H1 (cell line): ENCODE measurements at regions not wholly inside any gene's neighbourhood (a gene's known extent, or its start where the extent isn't known, plus 50 kb on each side); places are given as distances from the start of the nearest gene placed in this dataset.

ENCODE experiments used
- HDAC6 ChIP-seq: IDR thresholded peaks from one replicate; pipeline ENCODE4 v1.7.1; 2012; ENCODE audit warnings: low read depth, mild to moderate bottlenecking, inconsistent platforms, low read length, moderate library complexity
- KDM4A ChIP-seq: IDR thresholded peaks from one replicate; pipeline ENCODE4 v1.7.1; 2012; ENCODE audit warnings: low read depth, mild to moderate bottlenecking, moderate library complexity, low read length, inconsistent platforms; ENCODE audit not compliant: severe bottlenecking
- NANOG ChIP-seq: IDR thresholded peaks from 2 replicates; pipeline ENCODE4 v1.6.1; 2011; ENCODE audit warnings: low read length, low read depth, mild to moderate bottlenecking, inconsistent platforms; ENCODE audit not compliant: insufficient read depth, poor library complexity, severe bottlenecking
- TAF7 ChIP-seq: optimal IDR thresholded peaks from 2 replicates; pipeline ENCODE3; 2011; ENCODE audit warnings: low read depth, mild to moderate bottlenecking, inconsistent platforms, low read length, moderate library complexity, borderline replicate concordance
- TBP ChIP-seq: IDR thresholded peaks from 2 replicates; pipeline ENCODE4 v1.6.1; 2011; ENCODE audit warnings: low read depth, low read length, improper control_type of control experiment
- USF2 ChIP-seq: IDR thresholded peaks from 2 replicates; pipeline ENCODE4 v1.6.1; 2011; ENCODE audit warnings: low read length, improper control_type of control experiment

- no peak for TF ChIP-seq USF2
- no peak for TF ChIP-seq HDAC6
- TF ChIP-seq TAF7, result no peak
- no peak for TF ChIP-seq TBP
- no peak for TF ChIP-seq NANOG
- no peak for TF ChIP-seq KDM4A
- TF ChIP-seq, all 59 proteins: peak for 0
Observed at GRCh38 chr4:66906314-66906713, 639.0 kb downstream of the CENPC start (continued).
